Neural cell (in vitro differentiated cells): ENCODE measurements at regions not wholly inside any gene's neighbourhood (a gene's known extent, or its start where the extent isn't known, plus 50 kb on each side); places are given as distances from the start of the nearest gene placed in this dataset.

Experiments
- EP300 ChIP-seq: fragments of 450-650 bp; conservative IDR thresholded peaks from 2 replicates; pipeline ENCODE4 v1.6.1; 2014; ENCODE audit warnings: antibody characterized with exemption, mild to moderate bottlenecking, moderate library complexity; ENCODE audit not compliant: poor library complexity, severe bottlenecking
- EZH2 ChIP-seq: fragments of 200-600, 300-800 bp; shearing (Covaris generic), sonication (generic); IDR thresholded peaks from 2 replicates; pipeline ENCODE4 v1.6.1; 2014; ENCODE audit warnings: antibody characterized with exemption, low read length, borderline replicate concordance, mild to moderate bottlenecking; ENCODE audit not compliant: insufficient read depth, poor library complexity, severe bottlenecking
- MXI1 ChIP-seq: fragments of 450-650 bp; conservative IDR thresholded peaks from 2 replicates; pipeline ENCODE4 v1.6.1; 2014; ENCODE audit warnings: antibody characterized with exemption, mild to moderate bottlenecking; ENCODE audit not compliant: poor library complexity, severe bottlenecking
- POLR2AphosphoS5 ChIP-seq: IDR thresholded peaks from 2 replicates; pipeline ENCODE4 v1.6.1; 2012
- RAD21 ChIP-seq: fragments of 450-650 bp; conservative IDR thresholded peaks from 2 replicates; pipeline ENCODE4 v1.6.1; 2014; ENCODE audit warnings: antibody characterized with exemption, mild to moderate bottlenecking, moderate library complexity
- TF ChIP-seq, protein P1 (sequence below): fragments of 450-650 bp; IDR thresholded peaks from 2 replicates; pipeline ENCODE4 v1.5.1; 2014; ENCODE audit warnings: antibody characterized with exemption, mild to moderate bottlenecking, moderate library complexity; ENCODE audit not compliant: poor library complexity, severe bottlenecking
- TF ChIP-seq, protein P2 (sequence below): IDR thresholded peaks from 2 replicates; pipeline ENCODE4 v1.6.1; 2012; ENCODE audit warnings: borderline replicate concordance

DNA sequence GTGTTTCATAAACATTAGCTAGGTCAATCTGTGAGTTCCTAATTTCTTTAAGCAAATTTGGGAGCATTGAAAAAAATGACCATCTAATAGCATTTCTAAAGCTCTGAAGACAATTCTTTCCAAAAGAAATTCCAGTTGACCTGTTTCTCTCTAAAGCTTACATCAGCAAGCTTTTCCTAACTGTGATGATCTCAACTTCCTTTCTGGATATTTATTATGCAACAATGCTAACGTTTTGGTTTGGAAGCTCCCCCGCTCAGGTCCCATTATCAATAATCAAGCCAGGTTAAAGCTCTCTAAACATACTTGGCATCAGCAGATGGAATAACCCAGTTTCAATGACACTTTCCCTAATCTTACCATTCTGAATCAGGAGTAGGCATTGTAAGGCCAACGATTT is 196.3 kb upstream of the TANK start:
- TF ChIP-seq, protein P1, sequence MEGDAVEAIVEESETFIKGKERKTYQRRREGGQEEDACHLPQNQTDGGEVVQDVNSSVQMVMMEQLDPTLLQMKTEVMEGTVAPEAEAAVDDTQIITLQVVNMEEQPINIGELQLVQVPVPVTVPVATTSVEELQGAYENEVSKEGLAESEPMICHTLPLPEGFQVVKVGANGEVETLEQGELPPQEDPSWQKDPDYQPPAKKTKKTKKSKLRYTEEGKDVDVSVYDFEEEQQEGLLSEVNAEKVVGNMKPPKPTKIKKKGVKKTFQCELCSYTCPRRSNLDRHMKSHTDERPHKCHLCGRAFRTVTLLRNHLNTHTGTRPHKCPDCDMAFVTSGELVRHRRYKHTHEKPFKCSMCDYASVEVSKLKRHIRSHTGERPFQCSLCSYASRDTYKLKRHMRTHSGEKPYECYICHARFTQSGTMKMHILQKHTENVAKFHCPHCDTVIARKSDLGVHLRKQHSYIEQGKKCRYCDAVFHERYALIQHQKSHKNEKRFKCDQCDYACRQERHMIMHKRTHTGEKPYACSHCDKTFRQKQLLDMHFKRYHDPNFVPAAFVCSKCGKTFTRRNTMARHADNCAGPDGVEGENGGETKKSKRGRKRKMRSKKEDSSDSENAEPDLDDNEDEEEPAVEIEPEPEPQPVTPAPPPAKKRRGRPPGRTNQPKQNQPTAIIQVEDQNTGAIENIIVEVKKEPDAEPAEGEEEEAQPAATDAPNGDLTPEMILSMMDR, result no peak
- no peak for TF ChIP-seq EZH2
- no peak for TF ChIP-seq EP300
- no peak for TF ChIP-seq POLR2AphosphoS5
- no peak for TF ChIP-seq MXI1
- no peak for TF ChIP-seq RAD21
- TF ChIP-seq, protein P2, sequence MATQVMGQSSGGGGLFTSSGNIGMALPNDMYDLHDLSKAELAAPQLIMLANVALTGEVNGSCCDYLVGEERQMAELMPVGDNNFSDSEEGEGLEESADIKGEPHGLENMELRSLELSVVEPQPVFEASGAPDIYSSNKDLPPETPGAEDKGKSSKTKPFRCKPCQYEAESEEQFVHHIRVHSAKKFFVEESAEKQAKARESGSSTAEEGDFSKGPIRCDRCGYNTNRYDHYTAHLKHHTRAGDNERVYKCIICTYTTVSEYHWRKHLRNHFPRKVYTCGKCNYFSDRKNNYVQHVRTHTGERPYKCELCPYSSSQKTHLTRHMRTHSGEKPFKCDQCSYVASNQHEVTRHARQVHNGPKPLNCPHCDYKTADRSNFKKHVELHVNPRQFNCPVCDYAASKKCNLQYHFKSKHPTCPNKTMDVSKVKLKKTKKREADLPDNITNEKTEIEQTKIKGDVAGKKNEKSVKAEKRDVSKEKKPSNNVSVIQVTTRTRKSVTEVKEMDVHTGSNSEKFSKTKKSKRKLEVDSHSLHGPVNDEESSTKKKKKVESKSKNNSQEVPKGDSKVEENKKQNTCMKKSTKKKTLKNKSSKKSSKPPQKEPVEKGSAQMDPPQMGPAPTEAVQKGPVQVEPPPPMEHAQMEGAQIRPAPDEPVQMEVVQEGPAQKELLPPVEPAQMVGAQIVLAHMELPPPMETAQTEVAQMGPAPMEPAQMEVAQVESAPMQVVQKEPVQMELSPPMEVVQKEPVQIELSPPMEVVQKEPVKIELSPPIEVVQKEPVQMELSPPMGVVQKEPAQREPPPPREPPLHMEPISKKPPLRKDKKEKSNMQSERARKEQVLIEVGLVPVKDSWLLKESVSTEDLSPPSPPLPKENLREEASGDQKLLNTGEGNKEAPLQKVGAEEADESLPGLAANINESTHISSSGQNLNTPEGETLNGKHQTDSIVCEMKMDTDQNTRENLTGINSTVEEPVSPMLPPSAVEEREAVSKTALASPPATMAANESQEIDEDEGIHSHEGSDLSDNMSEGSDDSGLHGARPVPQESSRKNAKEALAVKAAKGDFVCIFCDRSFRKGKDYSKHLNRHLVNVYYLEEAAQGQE, result no peak
